ENCODE measurements at regions not wholly inside any gene's neighbourhood (a gene's known extent, or its start where the extent isn't known, plus 50 kb on each side); places are given as distances from the start of the nearest gene placed in this dataset.

DNA sequence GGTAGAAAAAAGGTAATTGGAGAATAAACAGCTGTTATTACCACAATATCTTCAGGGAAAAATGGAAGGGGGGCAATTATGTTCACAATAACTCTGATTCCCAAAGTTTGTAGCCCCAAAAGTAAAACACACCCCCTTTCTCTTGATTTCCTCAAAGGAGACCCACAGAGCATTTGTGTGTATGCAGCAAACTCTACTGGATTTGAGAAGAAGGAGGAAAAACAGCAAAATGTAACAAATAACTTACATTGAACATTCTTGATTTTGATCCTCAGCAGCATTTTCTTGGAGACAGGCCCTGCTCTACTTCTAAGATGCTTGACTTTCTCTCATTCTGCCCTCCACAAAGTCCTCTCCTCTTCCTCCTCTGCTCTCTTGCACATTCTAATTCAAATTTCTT is 420.8 kb upstream of the EDIL3 start:
- Histone ChIP-seq H3K4me1 (ENCODE audit: insufficient read depth) (no peaks in the 10 kb centered on the region), H3K27me3 (no peaks in the 10 kb centered on the region), H3K9me3 (no peaks in the 10 kb centered on the region), H3K27ac (no peak overlapping the region), H3K36me3 (no peaks in the 10 kb centered on the region), H3K4me3 (no peak overlapping the region)
- intact Hi-C loops (cut with DNase I): no loop called here
- TF ChIP-seq EP300 (IDR thresholded peaks at IDR 0.05) (no peak), POLR2A (IDR thresholded peaks at IDR 0.05) (no peak)
- TF ChIP-seq, protein P1, sequence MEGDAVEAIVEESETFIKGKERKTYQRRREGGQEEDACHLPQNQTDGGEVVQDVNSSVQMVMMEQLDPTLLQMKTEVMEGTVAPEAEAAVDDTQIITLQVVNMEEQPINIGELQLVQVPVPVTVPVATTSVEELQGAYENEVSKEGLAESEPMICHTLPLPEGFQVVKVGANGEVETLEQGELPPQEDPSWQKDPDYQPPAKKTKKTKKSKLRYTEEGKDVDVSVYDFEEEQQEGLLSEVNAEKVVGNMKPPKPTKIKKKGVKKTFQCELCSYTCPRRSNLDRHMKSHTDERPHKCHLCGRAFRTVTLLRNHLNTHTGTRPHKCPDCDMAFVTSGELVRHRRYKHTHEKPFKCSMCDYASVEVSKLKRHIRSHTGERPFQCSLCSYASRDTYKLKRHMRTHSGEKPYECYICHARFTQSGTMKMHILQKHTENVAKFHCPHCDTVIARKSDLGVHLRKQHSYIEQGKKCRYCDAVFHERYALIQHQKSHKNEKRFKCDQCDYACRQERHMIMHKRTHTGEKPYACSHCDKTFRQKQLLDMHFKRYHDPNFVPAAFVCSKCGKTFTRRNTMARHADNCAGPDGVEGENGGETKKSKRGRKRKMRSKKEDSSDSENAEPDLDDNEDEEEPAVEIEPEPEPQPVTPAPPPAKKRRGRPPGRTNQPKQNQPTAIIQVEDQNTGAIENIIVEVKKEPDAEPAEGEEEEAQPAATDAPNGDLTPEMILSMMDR (IDR thresholded peaks at IDR 0.05): no peak
- no peak for DNase-seq

- Histone ChIP-seq H3K4me1 (ENCODE audit: insufficient read depth) (no peaks in the 10 kb centered on the region), H3K27me3 (no peaks in the 10 kb centered on the region), H3K9me3 (no peaks in the 10 kb centered on the region), H3K36me3 (no peaks in the 10 kb centered on the region), H3K4me3 (no peak overlapping the region), H3K27ac (no peak overlapping the region)
- TF ChIP-seq, protein P1 (IDR thresholded peaks at IDR 0.05): no peak
- TF ChIP-seq POLR2A (IDR thresholded peaks at IDR 0.05): no peak
- TF ChIP-seq EP300 (IDR thresholded peaks at IDR 0.05): no peak
- 82 to 93% (median 89%) methylated on average over 8 of the region's 8 CpGs for WGBS, 3 donors
- no peak for DNase-seq
- intact Hi-C loops (cut with DNase I): no loop called here
Measured at GRCh38 chr5:84796399-84796798, 411.7 kb upstream of the EDIL3 start.

GRCh38 chr5:84794486-84795035 is 409.9 kb upstream of the EDIL3 start:
- 5 to 13% (median 10%) methylated on average over 2 of the region's 2 CpGs for WGBS, 3 donors

DNA sequence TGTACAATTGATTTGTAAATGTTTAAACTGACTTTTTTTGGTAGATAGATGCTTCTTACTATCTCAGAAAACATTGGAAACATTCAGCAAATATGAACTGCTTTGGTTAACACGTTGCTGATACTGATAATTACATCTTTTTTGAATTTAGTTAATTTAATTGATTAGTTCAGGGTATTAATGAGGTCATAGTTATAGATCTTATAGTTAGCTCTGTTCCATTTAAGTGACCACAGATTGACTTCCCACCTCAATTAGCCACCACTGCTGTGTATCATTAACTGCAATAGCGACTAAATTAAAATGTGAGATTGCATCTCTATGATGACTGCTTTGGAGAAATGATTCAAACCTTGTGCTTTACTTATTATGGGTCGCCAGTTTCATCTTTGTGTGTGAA is 407.1 kb upstream of the EDIL3 start:
- H3K36me3 ChIP-seq: no peaks in the 10 kb centered on the region
- no peak for DNase-seq
- H3K9me3 ChIP-seq: no peaks in the 10 kb centered on the region
- intact Hi-C loops (cut with DNase I): no loop called here
- TF ChIP-seq POLR2A (IDR thresholded peaks at IDR 0.05) (no peak), EP300 (IDR thresholded peaks at IDR 0.05) (no peak)
- TF ChIP-seq, protein P1 (IDR thresholded peaks at IDR 0.05): no peak
- H3K27ac ChIP-seq: no peak overlapping the region
- H3K27me3 ChIP-seq: no peaks in the 10 kb centered on the region
- 62 to 70% (median 63%) methylated on average over 3 of the region's 3 CpGs for WGBS, 3 donors
- H3K4me1 ChIP-seq (ENCODE audit: insufficient read depth): no peaks in the 10 kb centered on the region
- no peak overlapping the region for H3K4me3 ChIP-seq

More at GRCh38 chr5:84794486-84795035, 409.9 kb upstream of the EDIL3 start:
- H3K36me3 ChIP-seq: no peaks in the 10 kb centered on the region
- H3K27me3 ChIP-seq: no peaks in the 10 kb centered on the region
- intact Hi-C loops (cut with DNase I): no loop called here
- H3K4me3 ChIP-seq: no peak overlapping the region
- H3K4me1 ChIP-seq (ENCODE audit: insufficient read depth): no peaks in the 10 kb centered on the region
- TF ChIP-seq EP300 (IDR thresholded peaks at IDR 0.05) (no peak), POLR2A (IDR thresholded peaks at IDR 0.05) (no peak)
- TF ChIP-seq, protein P1 (IDR thresholded peaks at IDR 0.05): no peak
- H3K27ac ChIP-seq: no peak overlapping the region
- no peak for DNase-seq
- H3K9me3 ChIP-seq: no peaks in the 10 kb centered on the region

Data from ovary (tissue), 7 donors.